Cerebellar cortex (tissue), 1 donor: ENCODE measurements at regions not wholly inside any gene's neighbourhood (a gene's known extent, or its start where the extent isn't known, plus 50 kb on each side); places are given as distances from the start of the nearest gene placed in this dataset.
A peak's percentile ranks its signal among the peaks of the same experiment; 100 is the strongest.

ENCODE experiments used
- DNase-seq: peaks from one replicate; pipeline ENCODE4 v3.0.0-alpha.2; 2015; ENCODE audit warnings: low spot score

GRCh38 chr2:136062066-136062837 lies 55.7 kb downstream of the CXCR4 start:
- DNase-seq, result no peak

GRCh38 chr2:136060416-136060815 lies 57.5 kb downstream of the CXCR4 start:
- DNase-seq, result no peak

GRCh38 chr2:136059036-136059472 lies 58.9 kb downstream of the CXCR4 start:
- DNase-seq, result peak; percentile 2

- DNase-seq, result no peak
These were observed 59.7 kb downstream of the CXCR4 start for GRCh38 chr2:136058262-136058661.

GRCh38 chr2:136057802-136058140 lies 60.2 kb downstream of the CXCR4 start:
- DNase-seq, result no peak

GRCh38 chr2:136057023-136057801 lies 60.7 kb downstream of the CXCR4 start:
- DNase-seq, result no peak

GRCh38 chr2:136055929-136056688 lies 61.8 kb downstream of the CXCR4 start:
- DNase-seq, result no peak

- no peak for DNase-seq
These were observed 63.1 kb downstream of the CXCR4 start for GRCh38 chr2:136054856-136055255.

GRCh38 chr2:136052369-136053362 lies 65.3 kb downstream of the CXCR4 start:
- DNase-seq, result no peak

GRCh38 chr2:136051725-136052048 lies 66.3 kb upstream of the DARS1 start:
- no peak for DNase-seq

- no peak for DNase-seq
These were observed 65.7 kb upstream of the DARS1 start for GRCh38 chr2:136051001-136051724.

- DNase-seq, result no peak
These were observed 64.8 kb upstream of the DARS1 start for GRCh38 chr2:136049991-136050920.

GRCh38 chr2:136049011-136049742 lies 63.8 kb upstream of the DARS1 start:
- no peak for DNase-seq

- DNase-seq, result no peak
These were observed 60.6 kb upstream of the DARS1 start for GRCh38 chr2:136045835-136046570.

GRCh38 chr2:136045344-136045743 lies 59.9 kb upstream of the DARS1 start:
- DNase-seq, result no peak
